ENCODE measurements at regions not wholly inside any gene's neighbourhood (a gene's known extent, or its start where the extent isn't known, plus 50 kb on each side); places are given as distances from the start of the nearest gene placed in this dataset.

DNA sequence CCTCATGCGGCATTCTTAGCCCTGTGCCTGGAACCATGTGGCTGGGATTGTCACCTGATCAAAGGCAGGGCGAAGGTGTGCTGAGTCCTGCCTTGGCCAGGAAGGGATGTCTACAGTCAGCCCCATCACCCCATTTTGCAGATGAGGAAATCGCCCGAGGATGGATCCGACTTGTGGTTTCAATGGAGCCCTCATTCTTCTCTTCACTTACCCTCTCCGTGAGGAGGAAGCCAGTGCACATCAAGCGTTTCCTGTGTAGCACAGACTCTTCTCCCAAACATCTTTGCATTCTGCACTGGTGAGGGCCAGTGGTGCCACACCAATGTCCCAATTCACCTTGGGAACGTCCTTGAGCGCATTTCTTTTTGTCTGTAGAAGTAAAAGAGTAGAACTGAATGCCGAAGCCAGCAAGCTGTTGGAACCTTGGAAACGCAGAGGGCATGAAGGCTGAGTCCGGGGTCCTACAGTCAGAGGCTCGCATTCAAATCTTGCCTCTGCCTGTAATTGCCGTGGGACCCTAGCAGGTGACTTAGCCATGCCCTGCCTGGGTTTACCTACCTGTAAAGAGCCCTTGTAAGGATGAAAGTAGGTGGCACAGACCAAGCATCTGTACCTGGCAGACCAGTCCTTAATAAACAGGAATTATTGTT, 85.4 kb downstream of the IRF8 start:
- TF ChIP-seq, protein P1, sequence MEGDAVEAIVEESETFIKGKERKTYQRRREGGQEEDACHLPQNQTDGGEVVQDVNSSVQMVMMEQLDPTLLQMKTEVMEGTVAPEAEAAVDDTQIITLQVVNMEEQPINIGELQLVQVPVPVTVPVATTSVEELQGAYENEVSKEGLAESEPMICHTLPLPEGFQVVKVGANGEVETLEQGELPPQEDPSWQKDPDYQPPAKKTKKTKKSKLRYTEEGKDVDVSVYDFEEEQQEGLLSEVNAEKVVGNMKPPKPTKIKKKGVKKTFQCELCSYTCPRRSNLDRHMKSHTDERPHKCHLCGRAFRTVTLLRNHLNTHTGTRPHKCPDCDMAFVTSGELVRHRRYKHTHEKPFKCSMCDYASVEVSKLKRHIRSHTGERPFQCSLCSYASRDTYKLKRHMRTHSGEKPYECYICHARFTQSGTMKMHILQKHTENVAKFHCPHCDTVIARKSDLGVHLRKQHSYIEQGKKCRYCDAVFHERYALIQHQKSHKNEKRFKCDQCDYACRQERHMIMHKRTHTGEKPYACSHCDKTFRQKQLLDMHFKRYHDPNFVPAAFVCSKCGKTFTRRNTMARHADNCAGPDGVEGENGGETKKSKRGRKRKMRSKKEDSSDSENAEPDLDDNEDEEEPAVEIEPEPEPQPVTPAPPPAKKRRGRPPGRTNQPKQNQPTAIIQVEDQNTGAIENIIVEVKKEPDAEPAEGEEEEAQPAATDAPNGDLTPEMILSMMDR (IDR thresholded peaks at IDR 0.05; ENCODE audit: low read depth, low read length, poor library complexity, severe bottlenecking): no peak
- TF ChIP-seq EZH2phosphoT487 (IDR thresholded peaks at IDR 0.05; ENCODE audit: borderline replicate concordance, low read length): no peak

All from DOHH2 (cell line).